ENCODE measurements at regions not wholly inside any gene's neighbourhood (a gene's known extent, or its start where the extent isn't known, plus 50 kb on each side); places are given as distances from the start of the nearest gene placed in this dataset.

DNA sequence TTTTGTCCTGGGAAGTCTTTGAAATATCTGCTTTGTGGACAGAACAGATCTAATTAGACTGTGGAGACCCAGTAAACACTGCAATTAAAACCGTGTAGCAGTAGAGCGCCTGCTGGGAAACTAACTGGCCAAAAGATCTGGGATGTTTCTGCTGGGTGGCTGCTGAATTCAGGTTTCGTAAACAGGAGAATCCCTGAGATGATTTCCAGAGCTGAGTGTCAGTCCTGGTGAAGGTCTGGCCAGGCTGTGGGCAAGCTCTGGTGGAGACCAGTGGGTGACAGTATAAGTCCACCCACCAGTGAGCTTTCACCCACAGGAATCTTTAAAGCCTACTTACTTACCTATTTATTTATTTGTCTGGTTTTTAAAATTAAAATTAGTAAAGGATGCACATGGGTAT lies 257.2 kb downstream of the IRF8 start:
- DNase-seq (ENCODE audit: low spot score): no peak

DNA sequence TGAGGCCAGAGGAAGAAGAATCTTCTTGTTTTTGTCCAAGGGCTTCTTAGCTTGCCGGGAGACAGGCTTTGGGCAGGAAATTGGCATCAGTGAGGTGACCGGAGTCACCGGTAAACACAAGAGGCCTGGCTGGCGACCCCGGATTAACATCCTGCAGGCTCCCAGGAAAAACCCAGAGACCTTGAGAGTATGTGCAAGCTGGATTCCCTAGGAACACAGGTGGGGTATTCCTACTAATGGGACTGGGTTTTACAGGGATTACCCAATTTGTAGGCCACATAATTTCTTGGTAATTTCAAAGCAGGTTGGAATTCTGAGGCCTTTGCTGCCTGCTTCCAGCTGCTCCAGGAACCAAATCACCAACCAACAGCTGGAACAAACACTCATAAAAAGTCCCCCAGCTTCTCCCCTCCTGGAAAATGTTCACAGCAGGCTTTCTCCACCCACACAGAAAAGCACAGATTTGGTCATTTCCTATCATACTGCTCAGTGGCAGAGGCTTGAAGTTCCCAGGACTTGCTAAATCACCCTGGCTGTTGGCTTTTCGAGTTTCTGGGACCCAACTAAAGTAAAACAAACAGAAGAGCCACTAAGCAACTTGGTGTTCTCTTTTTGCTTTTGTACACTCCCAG lies 258.8 kb downstream of the IRF8 start:
- no peak for DNase-seq (ENCODE audit: low spot score)

DNA sequence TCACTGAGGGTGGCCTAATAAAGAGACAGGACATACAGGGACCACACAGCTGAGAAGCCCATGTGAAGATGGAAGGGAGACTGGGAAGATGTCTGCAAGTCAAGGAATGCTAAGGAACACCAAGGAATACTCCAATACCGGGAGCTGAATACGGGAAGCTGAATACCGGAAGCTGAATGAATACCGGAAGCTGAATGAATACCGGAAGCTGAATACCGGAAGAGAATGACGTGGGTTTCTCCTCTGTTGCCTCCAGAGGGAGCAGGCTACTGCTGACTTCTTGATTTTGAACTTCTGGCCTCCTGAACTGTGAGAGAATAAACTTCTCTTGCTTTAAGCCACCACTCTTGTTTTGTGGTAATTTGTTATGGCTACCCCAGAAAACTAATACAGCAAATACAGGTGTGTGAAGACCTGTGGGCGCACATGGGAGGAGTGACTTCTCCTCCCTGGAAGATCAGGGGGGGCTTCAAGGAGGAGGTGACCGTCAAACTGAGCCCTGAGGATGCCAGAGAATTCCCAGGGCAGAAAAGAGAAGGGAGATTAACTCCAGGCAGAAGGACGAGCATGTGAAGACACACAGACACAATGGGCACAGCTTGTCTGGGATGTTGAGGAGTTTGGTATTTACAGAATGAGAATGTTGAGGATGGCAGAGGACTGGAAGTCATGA lies 259.9 kb downstream of the IRF8 start:
- DNase-seq (ENCODE audit: low spot score): no peak

DNA sequence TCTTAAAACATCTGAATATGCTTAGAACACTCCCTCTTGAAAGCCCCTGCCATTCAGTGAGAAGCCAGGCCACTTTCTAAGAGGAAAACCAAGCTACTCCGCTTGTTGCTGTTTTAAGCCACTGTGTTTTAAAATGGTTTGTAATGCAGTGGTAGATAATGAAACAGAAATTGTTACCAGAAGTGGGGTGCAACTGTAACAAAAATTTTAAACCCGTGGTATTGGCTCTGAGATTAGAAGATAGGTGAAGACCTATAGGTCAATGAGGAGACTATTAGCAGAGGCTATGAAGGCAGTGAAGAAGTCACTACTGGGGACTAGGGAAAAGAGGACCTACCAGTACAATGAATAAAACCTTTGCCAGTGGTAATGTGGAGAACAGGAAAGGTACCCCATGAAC lies 266.5 kb downstream of the IRF8 start:
- no peak for DNase-seq (ENCODE audit: low spot score)

- no peak for DNase-seq (ENCODE audit: low spot score)
Observed at GRCh38 chr16:86166414-86166813, 267.5 kb downstream of the IRF8 start.

GRCh38 chr16:86167061-86167460 lies 268.1 kb downstream of the IRF8 start:
- no peak for DNase-seq (ENCODE audit: low spot score)

- no peak for DNase-seq (ENCODE audit: low spot score)
Observed at GRCh38 chr16:86170720-86171119, 271.8 kb downstream of the IRF8 start.

- no peak for DNase-seq (ENCODE audit: low spot score)
Observed at GRCh38 chr16:86171329-86171728, 272.4 kb downstream of the IRF8 start.

DNA sequence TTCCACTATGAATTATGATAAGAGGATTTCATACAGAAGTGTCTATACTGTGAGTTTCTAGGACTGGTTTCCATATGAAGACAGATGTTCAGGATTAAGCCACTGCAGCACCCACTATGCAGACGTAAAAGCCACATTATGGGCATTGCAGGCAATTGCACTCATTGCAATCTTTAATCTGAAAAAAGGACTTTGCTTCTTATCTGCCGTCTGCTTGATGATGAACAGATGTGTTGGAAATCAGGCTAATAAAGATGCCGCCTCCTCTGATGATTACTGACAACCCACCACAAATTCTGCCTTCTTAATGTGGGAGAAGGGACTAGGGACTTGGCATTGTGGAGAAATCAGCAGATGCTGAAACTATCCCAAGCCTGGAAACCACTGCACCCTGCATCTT lies 276.9 kb downstream of the IRF8 start:
- no peak for DNase-seq (ENCODE audit: low spot score)

- no peak for DNase-seq (ENCODE audit: low spot score)
Observed at GRCh38 chr16:86176462-86176861, 277.5 kb downstream of the IRF8 start.

DNA sequence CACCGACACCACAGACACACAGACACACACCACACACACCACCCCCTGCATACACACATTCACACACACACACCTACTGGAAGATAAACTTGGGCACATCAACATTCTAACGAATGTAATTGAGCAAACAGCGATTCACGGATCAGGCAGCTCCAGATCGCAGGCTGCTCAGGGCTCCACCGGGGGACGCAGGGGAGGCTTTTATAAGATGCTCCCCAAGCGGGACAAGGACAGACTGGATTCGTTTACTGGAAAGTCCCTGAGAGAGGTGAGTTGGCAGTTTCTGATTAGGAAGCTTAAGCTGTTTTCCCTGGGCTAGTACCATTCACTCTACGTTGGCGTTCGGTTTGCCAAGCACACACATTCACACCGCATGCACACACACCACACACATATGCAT lies 281.3 kb downstream of the IRF8 start:
- no peak for DNase-seq (ENCODE audit: low spot score)

GRCh38 chr16:86180780-86181179 lies 281.8 kb downstream of the IRF8 start:
- DNase-seq (ENCODE audit: low spot score): no peak

DNA sequence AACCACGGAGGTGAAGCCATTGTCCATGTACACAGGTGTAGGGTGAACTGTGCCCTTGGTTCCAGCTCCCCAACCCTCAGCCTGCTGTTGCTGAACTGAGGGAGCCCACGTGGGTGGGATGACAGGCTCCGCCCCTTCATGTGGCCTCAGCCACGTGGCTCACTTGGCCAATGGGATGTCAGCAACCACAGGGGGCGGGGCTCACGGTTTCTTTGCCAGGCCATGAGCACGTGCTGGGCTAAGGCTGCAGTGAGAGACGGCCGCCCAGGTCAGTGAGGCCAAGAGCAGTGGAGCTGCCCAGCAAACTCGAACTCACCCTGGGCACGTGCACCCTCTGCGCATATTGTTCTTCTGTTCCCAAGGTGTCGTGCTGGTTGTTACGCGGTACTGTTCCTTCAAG lies 282.6 kb downstream of the IRF8 start:
- DNase-seq (ENCODE audit: low spot score): no peak

- no peak for DNase-seq (ENCODE audit: low spot score)
Observed at GRCh38 chr16:86184185-86184584, 285.2 kb downstream of the IRF8 start.

DNA sequence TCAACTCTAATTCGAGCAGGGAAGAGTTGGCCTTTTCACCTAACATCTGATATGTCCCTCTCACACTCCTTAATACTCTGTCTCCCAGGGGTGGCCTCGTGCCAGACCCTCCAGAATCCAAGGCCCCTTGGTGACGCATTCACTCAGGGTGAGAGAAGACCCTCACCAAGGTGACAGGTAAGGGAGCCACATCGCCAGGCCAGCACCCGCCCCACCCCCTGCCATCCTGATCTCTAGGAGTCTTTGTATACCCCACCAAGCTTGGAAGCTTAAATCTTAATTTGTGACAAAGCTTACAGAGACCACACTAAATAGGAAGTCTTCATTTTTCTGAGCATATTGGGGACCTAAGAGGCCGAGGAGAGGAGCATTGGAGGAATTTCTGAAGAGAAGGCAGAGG lies 286.1 kb downstream of the IRF8 start:
- DNase-seq (ENCODE audit: low spot score): no peak

GRCh38 chr16:86186313-86186712 lies 287.4 kb downstream of the IRF8 start:
- DNase-seq (ENCODE audit: low spot score): no peak

GRCh38 chr16:86189934-86190333 lies 291.0 kb downstream of the IRF8 start:
- DNase-seq (ENCODE audit: low spot score): no peak

- DNase-seq (ENCODE audit: low spot score): no peak
Observed at GRCh38 chr16:86191663-86192062, 292.7 kb downstream of the IRF8 start.

DNA sequence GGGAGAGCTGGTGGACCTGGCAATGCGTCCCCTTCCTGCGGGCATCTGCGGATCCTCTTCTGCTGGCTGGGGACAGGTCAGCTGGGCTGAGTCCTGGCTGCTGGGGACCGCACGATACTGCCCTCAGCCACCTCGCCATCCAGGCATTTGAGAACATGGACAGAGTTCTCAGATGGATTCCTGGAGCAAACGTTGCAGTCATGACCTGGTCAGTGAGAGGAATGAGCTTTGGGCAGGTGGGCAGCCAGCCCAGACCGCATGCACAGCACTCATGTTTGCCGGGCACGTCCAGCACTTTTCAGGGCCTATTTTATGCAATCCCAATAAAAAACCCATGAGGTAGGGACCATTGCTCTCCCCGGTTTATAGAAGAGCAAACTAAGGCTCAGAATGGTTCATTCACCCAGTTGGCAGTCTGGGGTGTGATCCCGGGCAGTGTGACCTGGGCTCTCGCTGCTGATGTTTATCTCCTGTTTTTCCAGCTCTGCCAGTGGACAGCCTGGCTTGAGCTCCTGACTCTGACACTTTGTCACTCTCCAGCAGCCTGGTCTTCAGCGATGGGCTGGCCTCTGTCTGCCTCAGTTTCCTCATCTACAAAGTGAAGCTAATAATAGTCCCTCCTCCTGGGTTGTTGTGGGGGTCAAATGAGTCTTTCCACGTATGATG lies 294.7 kb downstream of the IRF8 start:
- DNase-seq (ENCODE audit: low spot score): no peak

DNA sequence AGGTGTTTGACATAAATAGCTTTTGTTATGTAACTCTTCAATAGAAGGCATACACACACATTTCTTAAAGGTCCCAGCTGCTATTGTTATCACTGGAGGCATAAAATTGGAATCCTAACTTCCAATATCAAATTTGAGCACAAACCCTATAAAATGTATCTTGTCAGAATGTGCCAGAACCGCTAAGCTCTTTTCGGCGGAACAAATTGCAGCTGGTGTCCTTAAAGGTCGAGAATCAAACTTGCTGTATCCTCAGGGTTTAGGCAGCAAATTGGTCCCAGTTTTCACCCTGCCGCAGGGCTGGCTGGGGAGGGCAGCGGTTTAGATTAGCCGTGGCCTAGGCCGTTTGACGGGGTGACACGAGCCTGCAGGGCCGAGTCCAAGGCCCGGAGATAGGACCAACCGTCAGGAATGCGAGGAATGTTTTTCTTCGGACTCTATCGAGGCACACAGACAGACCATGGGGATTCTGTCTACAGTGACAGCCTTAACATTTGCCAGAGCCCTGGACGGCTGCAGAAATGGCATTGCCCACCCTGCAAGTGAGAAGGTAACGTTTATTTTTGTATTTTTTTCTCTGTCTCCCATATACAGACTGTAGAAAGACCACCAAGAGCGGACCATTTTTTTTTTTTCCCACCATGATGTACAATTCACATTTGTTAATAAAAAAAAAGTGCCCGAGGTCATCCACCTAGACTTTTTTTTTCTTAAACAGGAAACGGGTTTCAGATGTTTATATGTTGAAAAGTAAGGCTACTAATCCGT lies 297.1 kb downstream of the IRF8 start:
- DNase-seq (ENCODE audit: low spot score): no peak

DNA sequence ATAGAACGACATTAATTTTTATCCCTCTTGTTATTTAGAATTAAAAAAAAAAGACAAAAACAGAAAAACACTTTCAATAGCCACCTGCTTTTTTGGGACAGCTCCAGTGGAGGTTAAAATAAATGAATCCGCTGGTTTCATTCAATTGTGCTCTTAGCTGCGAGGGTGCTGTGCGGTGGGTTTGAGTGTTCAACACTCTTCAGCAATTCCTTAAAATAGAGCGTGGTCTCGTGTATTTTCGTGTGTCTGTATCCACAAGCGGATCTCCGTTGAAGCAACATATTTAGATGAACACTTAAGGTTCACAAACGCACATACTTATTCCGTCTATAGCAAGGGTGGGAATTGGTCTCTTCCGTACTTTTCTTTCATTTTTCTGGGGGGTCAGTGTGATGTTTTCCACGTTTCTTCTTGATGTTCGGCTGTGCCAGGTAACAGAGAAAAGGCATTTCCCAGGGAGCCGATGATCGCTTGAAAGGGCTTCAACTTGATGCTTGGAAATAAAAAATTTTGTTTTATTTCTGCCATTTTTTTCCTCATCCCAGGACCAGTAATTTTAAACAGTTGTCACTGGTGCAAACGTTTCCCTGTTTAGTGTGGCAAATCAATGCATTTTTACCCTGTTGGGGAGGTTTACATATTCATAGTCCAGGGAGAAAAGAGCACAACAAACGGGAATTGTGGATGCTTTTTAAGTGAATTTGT lies 297.9 kb downstream of the IRF8 start:
- DNase-seq (ENCODE audit: low spot score): no peak

Measured in GM03348 (cell line).